Choroid plexus epithelial cell (primary cell): ENCODE measurements at regions not wholly inside any gene's neighbourhood (a gene's known extent, or its start where the extent isn't known, plus 50 kb on each side); places are given as distances from the start of the nearest gene placed in this dataset.
A peak's percentile ranks its signal among the peaks of the same experiment; 100 is the strongest.

Experiments
- DNase-seq: peaks from one replicate; pipeline ENCODE4 v3.0.0-alpha.2; 2010; ENCODE audit warnings: low read depth
- H3K4me3 ChIP-seq: 2 replicates; pipeline ENCODE4 v1.5.1; 2011; ENCODE audit warnings: low read depth, mild to moderate bottlenecking, control low read depth, low read length, moderate library complexity
- TF ChIP-seq, protein P1 (sequence below): conservative IDR thresholded peaks from 2 replicates; pipeline ENCODE4 v1.5.1; 2011; ENCODE audit warnings: low read depth, mild to moderate bottlenecking, control low read depth, inconsistent platforms, low read length, moderate library complexity

DNA sequence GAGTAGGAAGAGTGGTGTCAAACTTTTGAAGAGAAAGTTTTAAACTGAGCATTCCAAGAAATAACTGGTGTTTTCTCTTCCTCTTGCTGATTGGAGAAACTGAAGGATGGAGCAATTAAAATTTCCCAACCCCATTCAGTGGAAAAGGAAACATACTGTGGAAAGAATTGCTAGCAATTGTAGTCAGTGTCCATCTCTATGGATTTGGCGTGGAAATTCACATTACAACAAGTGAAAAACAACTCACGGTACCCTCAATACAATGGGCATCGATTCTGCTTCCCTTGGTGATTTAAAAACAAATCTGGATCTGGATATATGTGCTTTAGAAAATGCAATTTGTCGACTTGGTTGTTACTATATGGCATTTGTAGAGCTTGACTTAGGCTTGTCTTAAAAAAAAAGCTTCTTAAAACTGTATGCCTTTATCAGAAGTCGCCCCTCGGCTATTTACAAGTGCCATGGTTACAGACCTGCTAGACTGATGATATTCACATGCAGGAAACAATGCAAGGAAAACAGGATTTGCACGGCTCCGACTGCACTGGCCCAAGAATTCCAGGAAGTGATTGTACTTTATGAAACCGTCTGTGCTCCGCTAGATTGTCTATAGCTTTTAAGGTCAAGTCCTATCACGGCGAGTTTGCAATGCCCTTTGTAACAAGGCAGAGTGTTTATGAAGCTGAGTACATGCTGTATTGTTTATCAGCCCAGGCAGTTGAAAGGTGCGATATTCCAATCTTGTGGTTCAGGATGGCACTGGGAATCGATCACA, 131.7 kb upstream of the PHACTR1 start:
- H3K4me3 ChIP-seq, result no peak overlapping the region
- no peak for DNase-seq
- TF ChIP-seq, protein P1, sequence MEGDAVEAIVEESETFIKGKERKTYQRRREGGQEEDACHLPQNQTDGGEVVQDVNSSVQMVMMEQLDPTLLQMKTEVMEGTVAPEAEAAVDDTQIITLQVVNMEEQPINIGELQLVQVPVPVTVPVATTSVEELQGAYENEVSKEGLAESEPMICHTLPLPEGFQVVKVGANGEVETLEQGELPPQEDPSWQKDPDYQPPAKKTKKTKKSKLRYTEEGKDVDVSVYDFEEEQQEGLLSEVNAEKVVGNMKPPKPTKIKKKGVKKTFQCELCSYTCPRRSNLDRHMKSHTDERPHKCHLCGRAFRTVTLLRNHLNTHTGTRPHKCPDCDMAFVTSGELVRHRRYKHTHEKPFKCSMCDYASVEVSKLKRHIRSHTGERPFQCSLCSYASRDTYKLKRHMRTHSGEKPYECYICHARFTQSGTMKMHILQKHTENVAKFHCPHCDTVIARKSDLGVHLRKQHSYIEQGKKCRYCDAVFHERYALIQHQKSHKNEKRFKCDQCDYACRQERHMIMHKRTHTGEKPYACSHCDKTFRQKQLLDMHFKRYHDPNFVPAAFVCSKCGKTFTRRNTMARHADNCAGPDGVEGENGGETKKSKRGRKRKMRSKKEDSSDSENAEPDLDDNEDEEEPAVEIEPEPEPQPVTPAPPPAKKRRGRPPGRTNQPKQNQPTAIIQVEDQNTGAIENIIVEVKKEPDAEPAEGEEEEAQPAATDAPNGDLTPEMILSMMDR, result no peak

DNA sequence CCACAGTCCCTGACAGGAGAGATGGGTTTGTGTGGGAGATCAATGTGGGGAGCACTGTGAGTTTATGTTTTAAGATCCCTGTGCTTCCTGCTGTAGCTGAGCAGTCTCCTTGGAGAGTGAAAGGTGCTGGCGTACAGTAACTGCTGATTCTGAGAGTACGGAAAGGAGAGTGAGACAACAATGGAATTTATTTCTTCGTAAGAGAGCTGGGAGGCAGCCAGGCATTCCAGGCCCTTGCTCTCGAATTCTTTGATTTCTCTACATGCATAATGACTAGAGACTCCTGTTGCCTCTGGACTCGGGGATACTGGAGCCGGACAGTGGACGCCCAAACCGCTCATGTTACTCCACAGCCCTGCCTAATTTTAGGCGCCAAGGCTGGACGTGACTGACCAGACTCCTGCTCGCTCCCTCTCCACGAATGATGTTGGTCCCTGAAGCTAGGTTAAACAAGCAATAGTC, 131.0 kb upstream of the PHACTR1 start:
- DNase-seq, result peak; percentile 66
- H3K4me3 ChIP-seq, result no peak overlapping the region
- TF ChIP-seq, protein P1, result no peak

- TF ChIP-seq, protein P1, result no peak
- H3K4me3 ChIP-seq, result no peak overlapping the region
- DNase-seq, result no peak
These were observed 129.7 kb upstream of the PHACTR1 start for GRCh38 chr6:12586721-12587480.

DNA sequence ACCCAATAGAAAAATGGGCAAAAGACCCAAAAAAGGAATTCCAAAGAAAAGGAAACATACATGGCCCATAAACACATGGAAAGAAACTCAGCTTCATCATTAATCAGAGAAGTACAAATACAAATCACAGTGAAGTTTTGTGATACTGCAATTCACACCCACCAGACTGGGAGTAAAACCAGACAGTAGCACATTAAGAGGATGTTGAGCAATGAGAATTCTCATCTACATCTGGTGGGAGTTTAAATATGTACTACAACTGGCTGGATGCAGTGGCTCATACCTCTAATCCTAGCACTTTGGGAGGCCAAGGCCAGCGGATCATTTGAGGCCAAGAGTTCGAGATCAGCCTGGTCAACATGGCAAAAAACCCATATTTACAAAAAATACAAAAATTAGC, 125.7 kb upstream of the PHACTR1 start:
- DNase-seq, result peak; percentile 42
- TF ChIP-seq, protein P1, result no peak
- no peak overlapping the region for H3K4me3 ChIP-seq

GRCh38 chr6:12592634-12593033, 123.9 kb upstream of the PHACTR1 start:
- H3K4me3 ChIP-seq, result no peak overlapping the region
- peak; percentile 38 for DNase-seq
- TF ChIP-seq, protein P1, result no peak

DNA sequence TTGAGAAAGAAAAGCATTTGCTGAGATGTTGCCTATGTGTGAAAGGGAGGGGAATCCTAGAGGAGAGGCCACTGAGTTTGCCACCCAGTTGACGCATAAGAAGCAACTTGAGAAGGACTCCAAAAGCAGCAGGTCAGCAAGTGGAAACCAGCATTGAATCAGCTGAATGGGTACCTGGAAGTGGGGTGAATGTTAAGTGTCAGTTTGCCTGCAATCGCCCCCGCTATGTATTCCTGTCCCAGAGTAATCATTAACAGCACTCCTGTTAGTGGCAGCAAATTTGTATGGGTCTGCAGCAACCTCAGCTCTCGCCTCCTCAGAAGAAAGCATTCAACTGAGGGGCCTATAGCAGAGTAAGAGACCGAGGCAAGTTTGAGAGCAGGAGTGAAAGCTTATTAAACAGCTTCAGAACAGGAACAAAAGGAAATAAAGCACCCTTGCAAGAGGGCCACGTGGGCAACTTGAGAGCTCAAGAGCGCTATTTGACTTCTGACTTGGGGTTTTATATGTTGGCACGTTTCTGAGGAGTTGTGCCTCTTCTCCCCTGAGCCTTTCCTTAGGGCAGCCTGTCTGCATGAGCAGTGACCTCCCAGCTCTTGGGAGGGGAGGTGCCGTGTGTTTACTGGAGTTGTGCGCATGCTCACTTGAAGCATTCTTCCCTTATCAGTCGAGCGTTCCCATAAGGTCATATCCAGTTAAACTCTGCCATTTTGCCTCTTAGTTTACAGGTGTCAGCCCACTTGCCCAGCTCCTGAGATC, 122.6 kb upstream of the PHACTR1 start:
- peak; percentile 74 for DNase-seq
- TF ChIP-seq, protein P1, result no peak
- no peak overlapping the region for H3K4me3 ChIP-seq
